Caco-2 (cell line): ENCODE measurements at regions not wholly inside any gene's neighbourhood (a gene's known extent, or its start where the extent isn't known, plus 50 kb on each side); places are given as distances from the start of the nearest gene placed in this dataset.
"Not testable (repeated sequence)": the region's sequence is repeated elsewhere in the genome, so short reads cannot be mapped to it uniquely, and the experiment has no call there.

Experiments used
- BruUV-seq: library from RNA; stranded (reverse); fragments of 400-500 nt; replicated peaks from 2 replicates; lab custom pipeline; 2021; lab: Mats Ljungman, UMichigan
- CTCF ChIA-PET: fragments of 300-600 bp; sonication (Branson Sonifier 250); formaldehyde crosslinking; loops from one replicate; lab custom pipeline; 2022; ENCODE audit warnings: antibody characterized with exemption; lab: Charles Lee
- POLR2A ChIA-PET: fragments of 300-600 bp; sonication (Branson Sonifier 250); formaldehyde crosslinking; loops from one replicate; lab custom pipeline; 2022; ENCODE audit warnings: antibody characterized with exemption; lab: Charles Lee
- DNase-seq, 2 experiments: peaks; one replicate each; pipeline versions ENCODE4 v3.0.0 to v3.0.0-alpha.2; 2020 to 2022
- H3K27me3 ChIP-seq: replicated peaks from 2 replicates; pipeline ENCODE4 v1.6.0; 2011; ENCODE audit warnings: low read length; ENCODE audit not compliant: control insufficient read depth, insufficient read depth
- H3K36me3 ChIP-seq: 2 replicates; pipeline ENCODE4 v1.5.1; 2011; ENCODE audit warnings: low read length; ENCODE audit not compliant: control insufficient read depth, insufficient read depth
- H3K4me1 ChIP-seq: fragments of 250-450 bp; sonication (Bioruptor Pico); 2 replicates; pipeline ENCODE4 v1.5.1; 2020; ENCODE audit warnings: mild to moderate bottlenecking
- H3K4me3 ChIP-seq: 2 replicates; pipeline ENCODE4 v1.5.1; 2011; ENCODE audit warnings: low read depth, mild to moderate bottlenecking, control low read depth, low read length
- H3K9me3 ChIP-seq: fragments of 250-450 bp; sonication (Bioruptor Pico); 2 replicates; pipeline ENCODE4 v1.5.1; 2020; ENCODE audit warnings: mild to moderate bottlenecking, moderate library complexity
- H3K27ac Mint-ChIP-seq: one replicate; pipeline ENCODE4 v1.8.0; 2022; ENCODE audit warnings: mixed read lengths; ENCODE audit not compliant: unreplicated experiment
- H3K27me3 Mint-ChIP-seq: one replicate; pipeline ENCODE4 v1.8.0; 2022; ENCODE audit warnings: mixed read lengths; ENCODE audit not compliant: insufficient read depth, unreplicated experiment
- H3K36me3 Mint-ChIP-seq: one replicate; pipeline ENCODE4 v1.8.0; 2022; ENCODE audit warnings: mild to moderate bottlenecking, mixed read lengths; ENCODE audit not compliant: insufficient read depth, unreplicated experiment
- H3K4me1 Mint-ChIP-seq: one replicate; pipeline ENCODE4 v1.8.0; 2022; ENCODE audit warnings: low read depth, mixed read lengths; ENCODE audit not compliant: unreplicated experiment
- H3K4me3 Mint-ChIP-seq: one replicate; pipeline ENCODE4 v1.8.0; 2022; ENCODE audit warnings: mild to moderate bottlenecking, moderate library complexity, mixed read lengths; ENCODE audit not compliant: unreplicated experiment
- H3K9me3 Mint-ChIP-seq: one replicate; pipeline ENCODE4 v1.8.0; 2022; ENCODE audit warnings: mixed read lengths; ENCODE audit not compliant: unreplicated experiment
- CTCF ChIP-seq, 2 experiments: fragments of 200-600 bp in 1 of 2; IDR thresholded peaks; 1 replicate in 1 of 2; 2 replicates in 1 of 2; pipeline versions ENCODE4 v1.5.1 to v1.8.0; 2011 to 2022; ENCODE audit warnings: antibody characterized with exemption in 1 of 2, control low read depth in 1 of 2, inconsistent platforms in 1 of 2, low read depth in 1 of 2, low read length in 1 of 2, mild to moderate bottlenecking in 1 of 2, moderate library complexity in 1 of 2; ENCODE audit not compliant: insufficient read depth in 1 of 2, severe bottlenecking in 1 of 2, unreplicated experiment in 1 of 2
- intact Hi-C: fragments of 100-400 bp; cut with micrococcal nuclease; formaldehyde crosslinking; loops from one replicate; pipeline ENCODE4 v1.10.0; 2022; ENCODE audit not compliant: unreplicated experiment

- Histone ChIP-seq H3K9me3 (no peaks in the 10 kb centered on the region), H3K4me1 (no peaks in the 10 kb centered on the region), H3K36me3 (no peaks in the 10 kb centered on the region), H3K4me3 (no peak overlapping the region), H3K27me3 (peaks cover 1% of the 10 kb centered on the region)
- ChIA-PET CTCF (interaction anchor here (0.5 to 2.9 kb wide), 18 partner anchors 17 to 583 kb away, joined by 3 to 124 read pairs (median 4); no protein-coding TSS in a partner anchor), POLR2A (no interaction called here)
- BruUV-seq: no TSS peak
- H3K36me3 Mint-ChIP-seq: no peaks in the 10 kb centered on the region
- H3K27ac Mint-ChIP-seq: no peak overlapping the region
- H3K27me3 Mint-ChIP-seq: peaks cover 20% of the 10 kb centered on the region
- H3K4me3 Mint-ChIP-seq: no peak overlapping the region
- peak; percentile 48 to 76 for DNase-seq
- no peaks in the 10 kb centered on the region for H3K4me1 Mint-ChIP-seq
- H3K9me3 Mint-ChIP-seq: no peaks in the 10 kb centered on the region
- intact Hi-C loops: loop anchor here (1.0 to 10.0 kb wide), 5 partner anchors 28 to 372 kb away; no protein-coding TSS in a partner anchor
- TF ChIP-seq CTCF (IDR thresholded peaks at IDR 0.05; ENCODE audit: insufficient read depth in 1 of 2, low read depth in 1 of 2, low read length in 1 of 2, severe bottlenecking in 1 of 2, unreplicated experiment in 1 of 2): peak; percentile 72 to 74
Measured at GRCh38 chr7:142632271-142633134, 116.8 kb upstream of the PRSS1 start.

GRCh38 chr7:142629588-142630260 lies 119.5 kb upstream of the PRSS1 start:
- Mint-ChIP-seq H3K36me3 (peaks cover 5% of the 10 kb centered on the region), H3K27me3 (peaks cover 26% of the 10 kb centered on the region), H3K27ac (no peak overlapping the region), H3K4me3 (no peak overlapping the region), H3K4me1 (no peaks in the 10 kb centered on the region), H3K9me3 (no peaks in the 10 kb centered on the region)
- intact Hi-C loops: loop anchor here (10.0 kb wide), 1 partner anchor 375 kb away; no protein-coding TSS in a partner anchor
- ChIA-PET POLR2A (no interaction called here), CTCF (interaction anchor here (2.5 kb wide), 1 partner anchor 154 kb away, joined by 17 read pairs; no protein-coding TSS in a partner anchor)
- H3K4me1 ChIP-seq: no peaks in the 10 kb centered on the region
- DNase-seq: no peak
- no peaks in the 10 kb centered on the region for H3K36me3 ChIP-seq
- H3K9me3 ChIP-seq: no peaks in the 10 kb centered on the region
- H3K4me3 ChIP-seq: no peak overlapping the region
- BruUV-seq: no TSS peak
- peaks cover 1% of the 10 kb centered on the region for H3K27me3 ChIP-seq
- no peak for TF ChIP-seq CTCF (IDR thresholded peaks at IDR 0.05; ENCODE audit: insufficient read depth in 1 of 2, low read depth in 1 of 2, low read length in 1 of 2, severe bottlenecking in 1 of 2, unreplicated experiment in 1 of 2)

- no peaks in the 10 kb centered on the region for H3K9me3 Mint-ChIP-seq
- intact Hi-C loops: no loop called here
- no peak for DNase-seq
- no peak overlapping the region for H3K4me3 Mint-ChIP-seq
- BruUV-seq: no TSS peak
- Histone ChIP-seq H3K9me3 (no peaks in the 10 kb centered on the region), H3K36me3 (no peaks in the 10 kb centered on the region), H3K27me3 (peaks cover 1% of the 10 kb centered on the region), H3K4me3 (no peak overlapping the region), H3K4me1 (no peaks in the 10 kb centered on the region)
- H3K27me3 Mint-ChIP-seq: peaks cover 29% of the 10 kb centered on the region
- H3K27ac Mint-ChIP-seq: no peak overlapping the region
- CTCF ChIA-PET: interaction anchor here (2.5 kb wide), 1 partner anchor 154 kb away, joined by 17 read pairs; no protein-coding TSS in a partner anchor
- POLR2A ChIA-PET: no interaction called here
- H3K4me1 Mint-ChIP-seq: no peaks in the 10 kb centered on the region
- H3K36me3 Mint-ChIP-seq: peaks cover 5% of the 10 kb centered on the region
- TF ChIP-seq CTCF (IDR thresholded peaks at IDR 0.05; ENCODE audit: insufficient read depth in 1 of 2, low read depth in 1 of 2, low read length in 1 of 2, severe bottlenecking in 1 of 2, unreplicated experiment in 1 of 2): no peak
Measured at GRCh38 chr7:142628945-142629344, 120.3 kb upstream of the PRSS1 start.

- DNase-seq, H3K4me3 Mint-ChIP-seq, H3K36me3 Mint-ChIP-seq, H3K4me1 ChIP-seq, CTCF ChIA-PET, intact Hi-C loops, BruUV-seq, H3K9me3 Mint-ChIP-seq, H3K27me3 ChIP-seq, POLR2A ChIA-PET, H3K36me3 ChIP-seq, H3K4me3 ChIP-seq, H3K4me1 Mint-ChIP-seq, H3K9me3 ChIP-seq, H3K27ac Mint-ChIP-seq: not testable (repeated sequence)
- H3K27me3 Mint-ChIP-seq: peaks cover 29% of the 10 kb centered on the region
Measured at GRCh38 chr7:142627223-142627622, 122.0 kb upstream of the PRSS1 start.
